ENCODE measurements at regions not wholly inside any gene's neighbourhood (a gene's known extent, or its start where the extent isn't known, plus 50 kb on each side); places are given as distances from the start of the nearest gene placed in this dataset.

GRCh38 chr11:69926376-69927050 is 107.3 kb upstream of the FGF3 start:
- intact Hi-C loops (cut with DNase I; ENCODE audit: low total_unique reads): no loop called here
- Histone ChIP-seq H3K9me3 (no peaks in the 10 kb centered on the region), H3K4me3 (no peak overlapping the region), H3K27me3 (no peaks in the 10 kb centered on the region), H3K27ac (no peak overlapping the region), H3K36me3 (ENCODE audit: low read depth, missing control alignments) (no peaks in the 10 kb centered on the region), H3K4me1 (no peaks in the 10 kb centered on the region)
- no peak for TF ChIP-seq POLR2A (IDR thresholded peaks at IDR 0.05)
- TF ChIP-seq CTCF (IDR thresholded peaks at IDR 0.05): no peak
- 58 to 67% methylated on average over 15 of the region's 15 CpGs for WGBS, 2 donors
- no peak for DNase-seq

- Histone ChIP-seq H3K36me3 (ENCODE audit: low read depth, missing control alignments) (no peaks in the 10 kb centered on the region), H3K4me1 (no peaks in the 10 kb centered on the region), H3K27me3 (no peaks in the 10 kb centered on the region), H3K9me3 (no peaks in the 10 kb centered on the region), H3K27ac (no peak overlapping the region), H3K4me3 (no peak overlapping the region)
- TF ChIP-seq CTCF (IDR thresholded peaks at IDR 0.05) (no peak), POLR2A (IDR thresholded peaks at IDR 0.05) (no peak)
- intact Hi-C loops (cut with DNase I; ENCODE audit: low total_unique reads): no loop called here
- WGBS, 2 donors: 55 to 91% methylated on average over 5 to 9 of the region's 9 CpGs
- DNase-seq: no peak
Observed at GRCh38 chr11:69928121-69928520, 108.9 kb upstream of the FGF3 start.

GRCh38 chr11:69928975-69929374 is 109.8 kb upstream of the FGF3 start:
- no peak overlapping the region for H3K27ac ChIP-seq
- TF ChIP-seq CTCF (IDR thresholded peaks at IDR 0.05) (no peak), POLR2A (IDR thresholded peaks at IDR 0.05) (no peak)
- H3K36me3 ChIP-seq (ENCODE audit: low read depth, missing control alignments): no peaks in the 10 kb centered on the region
- no peaks in the 10 kb centered on the region for H3K4me1 ChIP-seq
- 88 to 93% methylated on average over 3 of the region's 3 CpGs for WGBS, 2 donors
- H3K27me3 ChIP-seq: no peaks in the 10 kb centered on the region
- H3K4me3 ChIP-seq: no peak overlapping the region
- no peaks in the 10 kb centered on the region for H3K9me3 ChIP-seq
- intact Hi-C loops (cut with DNase I; ENCODE audit: low total_unique reads): no loop called here
- no peak for DNase-seq

GRCh38 chr11:69930081-69931059 is 111.2 kb upstream of the FGF3 start:
- H3K4me1 ChIP-seq: no peaks in the 10 kb centered on the region
- DNase-seq: no peak
- no peak overlapping the region for H3K27ac ChIP-seq
- TF ChIP-seq POLR2A (IDR thresholded peaks at IDR 0.05): no peak
- no peak for TF ChIP-seq CTCF (IDR thresholded peaks at IDR 0.05)
- no peaks in the 10 kb centered on the region for H3K36me3 ChIP-seq (ENCODE audit: low read depth, missing control alignments)
- intact Hi-C loops (cut with DNase I; ENCODE audit: low total_unique reads): no loop called here
- H3K4me3 ChIP-seq: no peak overlapping the region
- 88% methylated on average over 14 to 20 of the region's 20 CpGs for WGBS, 2 donors
- no peaks in the 10 kb centered on the region for H3K9me3 ChIP-seq
- no peaks in the 10 kb centered on the region for H3K27me3 ChIP-seq

All from testis (tissue), 2 donors.